CD14-positive monocyte (primary cell): ENCODE measurements at regions not wholly inside any gene's neighbourhood (a gene's known extent, or its start where the extent isn't known, plus 50 kb on each side); places are given as distances from the start of the nearest gene placed in this dataset.

Experiments used
- DNase-seq, 3 donors: peaks; one replicate each; pipeline ENCODE4 v3.0.0-alpha.2; 2011 to 2022
- H2AFZ ChIP-seq: 2 replicates; pipeline ENCODE4 v1.6.0; 2012; ENCODE audit warnings: mild to moderate bottlenecking, low read depth, low read length, inconsistent platforms; ENCODE audit not compliant: insufficient read depth, poor library complexity, severe bottlenecking
- H3K27ac ChIP-seq, 2 donors: 1 replicate in 1 of 2; 2 replicates in 1 of 2; pipeline ENCODE4 v1.5.1; 2012 to 2013; ENCODE audit warnings: low read length in 2 of 2, control low read depth in 1 of 2, inconsistent platforms in 1 of 2, low read depth in 1 of 2, mild to moderate bottlenecking in 1 of 2
- H3K27me3 ChIP-seq, 2 donors: one replicate each; pipeline versions ENCODE4 v1.6.0 to v1.6.1; 2011 to 2013; ENCODE audit warnings: low read length in 2 of 2; ENCODE audit not compliant: control insufficient read depth in 2 of 2, insufficient read depth in 2 of 2
- H3K36me3 ChIP-seq, 2 donors: replicated peaks in 1 of 2; 1 replicate in 1 of 2; 2 replicates in 1 of 2; pipeline versions ENCODE4 v1.5.1 to v1.6.1; 2012 to 2013; ENCODE audit warnings: low read length in 2 of 2, control low read depth in 1 of 2, inconsistent platforms in 1 of 2, mild to moderate bottlenecking in 1 of 2; ENCODE audit not compliant: insufficient read depth in 2 of 2, control insufficient read depth in 1 of 2
- H3K4me1 ChIP-seq, 2 donors: 1 replicate in 1 of 2; 2 replicates in 1 of 2; pipeline versions ENCODE4 v1.5.1 to v1.6.1; 2012 to 2013; ENCODE audit warnings: low read length in 2 of 2, control low read depth in 1 of 2, inconsistent platforms in 1 of 2, mild to moderate bottlenecking in 1 of 2, moderate library complexity in 1 of 2; ENCODE audit not compliant: insufficient read depth in 2 of 2, control insufficient read depth in 1 of 2
- H3K4me2 ChIP-seq: replicated peaks from 2 replicates; pipeline ENCODE3; 2012; ENCODE audit warnings: low read length, moderate library complexity, mild to moderate bottlenecking; ENCODE audit not compliant: poor library complexity, severe bottlenecking; ENCODE audit errors: extremely low read depth
- H3K4me3 ChIP-seq, 3 experiments: fragments of 200-600 bp in 1 of 3; sonication (generic) in 1 of 3; replicated peaks in 1 of 3; 1 replicate in 2 of 3; 2 replicates in 1 of 3; pipeline ENCODE4 v1.5.1; 2011 to 2013; ENCODE audit warnings: low read length in 3 of 3, mild to moderate bottlenecking in 3 of 3, control low read depth in 2 of 3, low read depth in 2 of 3, inconsistent platforms in 1 of 3, moderate library complexity in 1 of 3
- H3K79me2 ChIP-seq: 2 replicates; pipeline ENCODE4 v1.6.0; 2012; ENCODE audit warnings: mild to moderate bottlenecking, control low read depth, inconsistent platforms, low read length, moderate library complexity; ENCODE audit not compliant: insufficient read depth
- H3K9ac ChIP-seq: 2 replicates; pipeline ENCODE4 v1.6.0; 2017; ENCODE audit warnings: low read length, mild to moderate bottlenecking; ENCODE audit not compliant: insufficient read depth, poor library complexity, severe bottlenecking
- H3K9me3 ChIP-seq, 2 donors: replicated peaks in 1 of 2; 1 replicate in 1 of 2; 2 replicates in 1 of 2; pipeline versions ENCODE4 v1.5.1 to v1.6.1; 2012 to 2013; ENCODE audit warnings: low read length in 2 of 2, control low read depth in 1 of 2; ENCODE audit not compliant: control insufficient read depth in 1 of 2, insufficient read depth in 1 of 2
- H4K20me1 ChIP-seq: 2 replicates; pipeline ENCODE4 v1.6.0; 2012; ENCODE audit warnings: mild to moderate bottlenecking, low read length, control low read depth, moderate library complexity; ENCODE audit not compliant: insufficient read depth
- H3K27ac Mint-ChIP-seq, 7 donors: one replicate each; pipeline ENCODE4 v1.8.0; 2020; ENCODE audit warnings: mild to moderate bottlenecking in 7 of 7, mixed read lengths in 7 of 7, moderate library complexity in 6 of 7, inconsistent platforms in 2 of 7
- H3K27me3 Mint-ChIP-seq, 3 donors: one replicate each; pipeline ENCODE4 v1.8.0; 2021 to 2022; ENCODE audit warnings: low read depth in 3 of 3, mild to moderate bottlenecking in 3 of 3, mixed read lengths in 3 of 3, moderate library complexity in 3 of 3, inconsistent platforms in 1 of 3
- H3K36me3 Mint-ChIP-seq, 2 donors: one replicate each; pipeline ENCODE4 v1.8.0; 2020; ENCODE audit warnings: mixed read lengths in 2 of 2, inconsistent platforms in 1 of 2, mild to moderate bottlenecking in 1 of 2
- H3K4me1 Mint-ChIP-seq: one replicate; pipeline ENCODE4 v1.8.0; 2020; ENCODE audit warnings: mild to moderate bottlenecking, mixed read lengths
- H3K4me3 Mint-ChIP-seq, 2 donors: one replicate each; pipeline ENCODE4 v1.8.0; 2020; ENCODE audit warnings: mild to moderate bottlenecking in 2 of 2, mixed read lengths in 2 of 2, moderate library complexity in 1 of 2
- H3K9me3 Mint-ChIP-seq, 7 donors: one replicate each; pipeline ENCODE4 v1.8.0; 2020 to 2022; ENCODE audit warnings: mixed read lengths in 7 of 7, mild to moderate bottlenecking in 6 of 7, moderate library complexity in 6 of 7, inconsistent platforms in 2 of 7
- CTCF ChIP-seq: fragments of 200-600 bp; IDR thresholded peaks from one replicate; pipeline ENCODE4 v1.8.0; 2022; ENCODE audit warnings: antibody characterized with exemption, mild to moderate bottlenecking
- WGBS: methylation state at CpG from one replicate; pipeline ENCODE4 v1.1.5; 2013; ENCODE audit warnings: missing lambda C conversion rate; ENCODE audit not compliant: insufficient coverage; 5-methylcytosine and 5-hydroxymethylcytosine counted together
- intact Hi-C, 2 donors: fragments of 100-400 bp; cut with micrococcal nuclease; formaldehyde crosslinking; loops; one replicate each; pipeline versions ENCODE4 v1.15.0 to v1.15.1; 2023

DNA sequence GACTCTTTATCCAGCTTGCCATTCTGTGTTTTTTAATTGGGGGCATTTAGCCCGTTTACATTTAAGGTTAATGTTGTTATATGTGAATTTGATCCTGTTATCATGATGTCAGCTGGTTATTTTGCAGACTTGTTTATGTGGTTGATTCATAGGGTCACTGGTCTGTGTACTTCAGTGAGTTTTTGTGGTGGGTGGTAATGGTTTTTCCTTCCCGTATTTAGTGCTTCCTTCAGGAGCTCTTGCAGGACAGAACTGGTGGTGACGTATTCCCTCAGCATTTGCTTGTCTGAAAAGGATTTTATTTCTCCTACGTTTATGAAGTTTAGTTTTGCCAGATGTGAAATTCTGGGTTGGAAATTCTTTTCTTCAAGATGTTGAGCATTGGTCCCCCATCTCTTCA lies 381.1 kb downstream of the MAN2A1 start:
- H3K9me3 ChIP-seq: peaks cover 16 to 36% of the 10 kb centered on the region in 2 donors
- no peak overlapping the region for H3K4me3 ChIP-seq
- Mint-ChIP-seq H3K36me3 (no peaks in the 10 kb centered on the region), H3K9me3 (peaks cover 16 to 52% (median 33%) of the 10 kb centered on the region in 7 donors), H3K4me3 (no peak overlapping the region), H3K27me3 (peaks cover 0 to 4% (median 0%) of the 10 kb centered on the region in 3 donors), H3K27ac (no peak overlapping the region), H3K4me1 (no peaks in the 10 kb centered on the region)
- no peaks in the 10 kb centered on the region for H3K79me2 ChIP-seq
- intact Hi-C loops: no loop called here
- DNase-seq: no peak
- H3K4me2 ChIP-seq: no peak overlapping the region
- H3K4me1 ChIP-seq: no peaks in the 10 kb centered on the region
- no peak overlapping the region for H3K27ac ChIP-seq
- no peak overlapping the region for H3K9ac ChIP-seq
- no peak overlapping the region for H2AFZ ChIP-seq
- TF ChIP-seq CTCF: no peak
- H3K36me3 ChIP-seq: no peaks in the 10 kb centered on the region
- no peaks in the 10 kb centered on the region for H3K27me3 ChIP-seq
- WGBS: 88% methylated on average over 1 of the region's 4 CpGs
- no peaks in the 10 kb centered on the region for H4K20me1 ChIP-seq

DNA sequence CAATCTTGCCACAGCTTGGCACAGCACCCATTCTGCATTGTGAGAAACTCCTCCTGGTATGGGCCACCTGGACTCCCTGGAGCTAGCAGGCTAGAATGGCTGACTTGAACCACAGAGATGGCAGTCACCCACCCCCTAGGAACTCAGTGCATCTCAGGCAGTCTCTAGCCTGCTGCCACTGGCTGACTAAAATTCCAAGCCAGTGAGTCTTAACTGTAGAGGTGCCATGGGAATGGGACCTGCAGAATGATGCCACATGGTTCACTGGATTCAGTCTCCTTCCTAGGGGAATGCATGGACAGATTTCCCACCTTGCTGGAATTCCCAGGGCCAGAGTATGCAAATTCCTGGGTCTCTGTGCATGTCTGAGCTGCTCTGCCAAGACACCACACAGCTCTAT lies 382.9 kb downstream of the MAN2A1 start:
- Histone ChIP-seq H3K27ac (no peak overlapping the region), H3K79me2 (no peaks in the 10 kb centered on the region), H3K27me3 (no peaks in the 10 kb centered on the region), H4K20me1 (no peaks in the 10 kb centered on the region), H3K4me3 (no peak overlapping the region), H2AFZ (no peak overlapping the region), H3K9ac (no peak overlapping the region), H3K9me3 (peaks cover 18 to 36% of the 10 kb centered on the region in 2 donors), H3K4me2 (no peak overlapping the region), H3K36me3 (no peaks in the 10 kb centered on the region), H3K4me1 (no peaks in the 10 kb centered on the region)
- Mint-ChIP-seq H3K9me3 (peaks cover 16 to 52% (median 38%) of the 10 kb centered on the region in 7 donors), H3K27me3 (peaks cover 0 to 4% (median 4%) of the 10 kb centered on the region in 3 donors), H3K4me3 (no peak overlapping the region), H3K4me1 (no peaks in the 10 kb centered on the region), H3K36me3 (no peaks in the 10 kb centered on the region), H3K27ac (no peak overlapping the region)
- DNase-seq: no peak
- intact Hi-C loops: no loop called here
- no peak for TF ChIP-seq CTCF
